Occipital lobe (tissue), 1 donor: ENCODE measurements at regions not wholly inside any gene's neighbourhood (a gene's known extent, or its start where the extent isn't known, plus 50 kb on each side); places are given as distances from the start of the nearest gene placed in this dataset.

Source experiments
- DNase-seq: peaks from one replicate; lab custom pipeline; 2025; lab: John Stamatoyannopoulos, UW

DNA sequence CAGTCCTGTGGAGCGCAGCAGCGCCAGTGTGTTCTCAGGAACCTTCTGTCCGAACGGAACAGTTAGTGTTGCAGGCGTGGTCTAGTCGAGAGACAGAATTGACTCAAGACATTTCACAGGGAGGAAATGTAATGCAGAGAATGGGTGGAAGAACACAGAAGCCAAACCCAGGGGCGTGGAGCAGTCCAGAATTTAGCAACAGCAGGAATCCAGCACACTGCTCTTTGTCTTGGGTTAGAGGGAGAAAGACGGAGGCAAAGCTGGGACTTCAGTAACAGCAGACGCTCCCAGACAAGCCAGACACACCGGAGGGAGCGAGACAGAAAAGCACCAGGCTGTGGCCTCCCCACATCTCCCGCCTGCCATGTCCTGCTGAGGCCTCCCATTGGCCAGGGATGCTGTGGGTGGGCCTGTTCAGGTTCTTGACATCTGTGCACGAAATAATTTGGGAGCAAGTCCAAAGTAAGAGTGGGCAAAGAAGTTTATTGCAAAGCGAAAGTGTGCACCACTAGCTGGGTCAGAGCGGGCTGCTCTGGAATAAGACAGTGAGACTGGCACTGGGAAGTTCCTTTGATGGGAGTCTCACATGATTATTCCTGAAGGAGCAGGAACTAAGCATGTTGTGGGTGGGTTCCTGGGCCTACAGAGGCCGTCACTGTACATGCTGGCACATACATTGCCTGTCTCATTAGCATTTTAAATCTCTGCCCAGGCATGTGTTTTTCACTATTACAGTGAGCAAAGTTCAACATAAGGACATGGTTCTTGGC, 339.3 kb upstream of the SFSWAP start:
- no peak for DNase-seq

DNA sequence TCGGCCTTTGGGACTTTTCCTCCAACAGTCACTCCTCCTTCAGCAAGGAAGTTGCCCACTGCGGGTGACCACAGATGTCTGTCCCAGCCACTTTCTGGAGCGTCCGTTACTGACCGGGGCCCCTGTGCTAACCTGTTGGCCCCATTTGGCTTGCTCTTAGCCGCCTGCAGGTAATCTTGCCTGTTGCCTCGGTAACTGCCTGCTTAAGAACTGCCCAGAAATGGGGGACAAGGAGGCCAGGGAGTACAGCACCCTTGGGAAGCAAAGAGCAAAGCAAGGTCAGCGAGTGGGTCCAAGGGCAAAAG, 338.8 kb upstream of the SFSWAP start:
- DNase-seq: no peak

DNA sequence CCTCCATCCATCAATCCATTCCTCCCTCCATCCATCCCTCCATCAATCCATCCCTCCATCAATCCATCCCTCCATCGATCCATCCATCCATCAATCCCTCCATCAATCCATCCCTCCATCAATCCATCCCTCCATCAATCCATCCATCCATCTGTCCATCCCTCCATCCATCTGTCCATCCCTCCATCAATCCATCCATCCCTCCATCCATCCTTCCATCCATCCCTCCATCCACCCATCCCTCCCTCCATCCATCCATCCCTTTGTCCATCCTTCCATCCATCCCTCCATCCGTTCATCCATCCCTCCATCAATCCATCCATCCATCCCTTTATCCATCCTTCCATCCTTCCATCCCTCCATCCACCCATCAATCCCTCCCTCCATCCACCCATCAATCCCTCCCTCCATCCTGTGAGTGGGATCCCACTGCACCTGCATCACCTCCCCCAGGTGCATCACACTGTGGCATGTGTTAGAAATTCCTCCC, 338.1 kb upstream of the SFSWAP start:
- no peak for DNase-seq

DNA sequence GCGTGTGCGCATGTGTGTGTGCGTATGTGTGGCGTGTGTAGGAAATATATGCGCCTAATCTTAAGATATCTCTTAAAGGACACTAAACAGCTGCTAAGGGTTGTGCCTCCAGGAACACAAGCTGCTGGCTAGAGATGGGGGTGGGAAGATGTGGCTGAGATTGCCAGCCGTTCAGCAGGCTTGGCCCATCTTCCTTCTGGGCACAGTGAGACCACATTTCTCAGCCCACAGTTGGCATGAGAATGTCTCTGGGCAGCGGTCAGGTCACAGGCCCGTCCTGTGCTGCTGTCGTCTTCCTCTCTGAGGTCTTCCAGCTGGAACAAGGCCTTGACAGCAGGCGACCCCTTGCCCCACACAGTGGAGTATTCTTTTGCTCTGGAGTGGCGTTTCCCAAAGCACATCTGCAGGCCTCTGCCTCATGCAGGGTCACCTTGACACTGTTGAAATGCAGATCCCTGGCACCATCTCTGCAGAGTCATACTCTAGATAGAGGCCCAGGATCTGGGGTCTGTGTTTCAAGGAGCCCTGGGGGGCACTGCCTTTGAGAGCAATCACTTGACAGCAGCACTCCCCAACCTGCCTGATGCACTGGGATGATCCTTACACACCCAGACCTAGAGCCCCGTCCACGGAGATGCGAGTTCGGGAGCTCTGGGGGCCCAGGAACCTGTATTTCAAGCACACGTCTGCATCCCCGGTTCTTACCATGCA, 335.5 kb upstream of the SFSWAP start:
- no peak for DNase-seq

DNA sequence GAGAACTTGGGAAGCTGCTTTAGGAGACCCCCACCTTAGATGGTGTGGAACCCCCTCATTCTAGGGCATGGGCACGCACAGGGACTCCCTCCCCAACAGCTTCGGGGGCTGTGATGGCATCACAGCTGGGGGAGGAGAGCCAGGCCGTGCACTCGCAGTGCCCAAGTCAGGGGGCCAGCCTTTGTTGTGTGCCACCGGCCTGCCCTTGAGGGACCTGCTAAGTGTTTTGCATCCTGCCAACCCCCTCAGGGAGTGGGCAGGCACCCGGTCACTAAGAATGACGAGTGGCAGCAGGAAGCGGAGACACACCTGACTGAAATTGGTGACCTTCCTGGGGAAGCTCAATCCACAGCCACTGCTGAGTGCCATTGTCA, 334.9 kb upstream of the SFSWAP start:
- no peak for DNase-seq

DNA sequence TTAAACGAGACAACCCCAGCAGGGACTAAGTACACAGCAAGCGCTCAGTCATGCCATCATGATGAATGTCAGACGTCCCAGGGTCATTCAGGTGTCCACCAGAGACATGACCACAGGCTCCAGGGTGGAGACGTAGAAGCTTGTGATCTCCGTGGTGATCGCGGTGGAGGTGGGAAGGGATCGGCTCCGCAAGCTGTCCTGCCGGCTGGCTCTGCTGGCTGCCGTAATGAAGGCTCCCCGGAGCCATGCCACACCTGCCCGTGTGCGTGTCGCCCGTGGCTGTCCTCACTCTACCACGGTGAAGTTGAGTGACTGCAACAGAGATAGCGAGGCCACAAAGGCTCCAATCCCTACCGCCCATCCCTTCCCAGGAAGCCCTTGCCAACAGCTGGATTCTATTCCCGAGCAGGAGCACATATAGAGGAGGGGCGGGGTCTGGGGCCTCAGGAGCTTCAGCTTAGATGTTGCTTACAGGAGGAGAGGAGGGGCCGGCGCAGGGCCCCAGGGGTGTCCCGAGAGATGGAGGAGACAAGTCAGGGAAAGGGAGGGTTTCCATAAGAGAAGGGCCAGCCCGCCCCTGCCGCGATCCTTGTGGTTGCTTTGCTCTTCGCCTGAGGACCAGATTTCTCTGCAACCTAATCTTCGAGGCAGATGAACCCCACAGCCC, 332.6 kb upstream of the SFSWAP start:
- no peak for DNase-seq

DNA sequence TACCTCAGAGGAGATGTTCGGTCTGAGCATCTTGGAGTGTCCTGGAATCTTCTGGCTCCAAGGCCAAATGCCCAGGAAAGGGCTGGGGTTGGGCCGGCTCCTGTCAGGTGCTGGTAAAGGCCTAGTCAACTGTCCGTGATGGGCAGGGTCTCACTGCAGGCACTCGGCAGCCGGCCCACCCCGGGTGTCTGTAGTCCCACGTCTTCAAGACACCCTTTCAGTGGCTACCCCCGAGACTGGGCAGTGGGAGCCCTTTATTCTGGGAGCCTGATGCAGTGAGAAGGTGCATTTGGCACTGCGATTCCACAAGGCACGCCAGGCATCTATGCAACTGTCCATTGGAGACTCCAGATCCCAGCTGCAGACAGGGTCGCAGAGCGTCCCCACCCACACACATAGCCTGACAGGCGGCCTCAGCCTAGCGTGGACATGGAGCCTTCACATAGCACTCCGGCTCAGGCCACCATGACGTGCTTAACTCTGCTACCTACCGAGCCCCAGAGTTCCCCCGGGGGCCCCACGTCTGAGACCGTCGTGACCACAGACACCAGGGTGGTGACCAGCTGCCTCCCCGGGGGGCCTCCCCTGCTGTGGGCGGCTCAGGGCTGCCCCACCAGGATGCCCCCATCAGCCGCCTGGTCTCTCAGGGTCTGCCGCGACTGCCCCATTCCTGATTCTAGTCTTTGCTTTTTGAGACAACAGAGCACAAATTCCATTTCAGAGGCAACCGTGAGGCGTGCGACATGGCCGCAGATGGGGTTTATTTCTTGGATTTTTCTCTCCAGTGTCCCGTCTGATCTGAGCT, 331.8 kb upstream of the SFSWAP start:
- DNase-seq: no peak

DNA sequence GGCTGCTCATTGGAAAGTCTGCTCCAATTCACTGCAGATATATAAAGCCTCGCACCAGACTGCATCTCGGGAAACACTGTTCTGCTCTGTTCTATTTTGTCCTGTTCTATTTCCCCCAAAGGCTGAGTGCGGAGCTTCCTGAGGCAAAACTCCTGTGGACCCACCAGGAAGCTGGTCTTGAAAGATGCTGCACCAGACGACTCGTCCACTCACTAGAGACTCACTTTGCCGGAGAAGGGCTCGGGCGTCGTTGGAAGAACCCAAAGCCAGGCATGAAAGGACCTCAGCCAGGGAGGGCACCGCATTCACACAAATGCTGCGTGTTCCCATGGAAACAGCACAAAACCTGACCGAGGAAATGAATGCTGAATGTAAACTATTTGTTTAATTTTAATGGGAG, 331.2 kb upstream of the SFSWAP start:
- DNase-seq: no peak

DNA sequence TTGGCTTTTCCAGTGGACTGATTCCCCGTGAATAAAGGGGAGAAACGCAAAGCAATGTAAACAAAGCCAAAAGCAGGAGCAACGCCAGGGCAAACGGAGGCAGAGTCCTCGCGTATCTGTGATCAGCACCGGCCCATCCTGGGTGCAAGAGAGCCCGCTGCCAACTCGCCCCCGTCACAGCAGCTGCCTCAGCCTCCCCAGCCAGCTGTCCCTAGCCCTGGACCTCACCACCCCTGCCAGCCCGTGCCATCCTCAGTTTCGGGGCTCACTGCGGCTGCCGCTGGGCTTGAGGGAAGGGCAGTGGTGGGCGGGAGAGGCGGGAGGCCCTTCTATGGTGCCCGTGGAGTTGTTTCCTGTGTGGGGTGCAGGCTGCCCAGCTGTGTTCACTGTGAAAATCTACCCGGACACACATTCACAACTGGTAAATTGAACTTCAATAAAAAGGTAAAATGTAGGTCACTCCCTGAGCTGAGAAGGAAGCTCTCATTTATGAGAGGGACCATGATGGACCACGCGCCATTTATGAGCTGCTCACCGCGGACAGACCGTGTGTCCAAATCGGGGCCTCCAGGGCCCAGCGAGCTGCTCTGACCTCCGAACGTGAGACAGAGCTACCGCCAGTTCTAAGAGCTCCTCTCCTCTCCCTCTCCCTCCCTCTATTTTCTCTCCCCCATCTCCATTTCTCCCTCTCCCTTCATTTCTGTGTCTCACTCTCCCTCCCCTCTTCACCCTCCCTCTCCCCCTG, 330.5 kb upstream of the SFSWAP start:
- DNase-seq: no peak

DNA sequence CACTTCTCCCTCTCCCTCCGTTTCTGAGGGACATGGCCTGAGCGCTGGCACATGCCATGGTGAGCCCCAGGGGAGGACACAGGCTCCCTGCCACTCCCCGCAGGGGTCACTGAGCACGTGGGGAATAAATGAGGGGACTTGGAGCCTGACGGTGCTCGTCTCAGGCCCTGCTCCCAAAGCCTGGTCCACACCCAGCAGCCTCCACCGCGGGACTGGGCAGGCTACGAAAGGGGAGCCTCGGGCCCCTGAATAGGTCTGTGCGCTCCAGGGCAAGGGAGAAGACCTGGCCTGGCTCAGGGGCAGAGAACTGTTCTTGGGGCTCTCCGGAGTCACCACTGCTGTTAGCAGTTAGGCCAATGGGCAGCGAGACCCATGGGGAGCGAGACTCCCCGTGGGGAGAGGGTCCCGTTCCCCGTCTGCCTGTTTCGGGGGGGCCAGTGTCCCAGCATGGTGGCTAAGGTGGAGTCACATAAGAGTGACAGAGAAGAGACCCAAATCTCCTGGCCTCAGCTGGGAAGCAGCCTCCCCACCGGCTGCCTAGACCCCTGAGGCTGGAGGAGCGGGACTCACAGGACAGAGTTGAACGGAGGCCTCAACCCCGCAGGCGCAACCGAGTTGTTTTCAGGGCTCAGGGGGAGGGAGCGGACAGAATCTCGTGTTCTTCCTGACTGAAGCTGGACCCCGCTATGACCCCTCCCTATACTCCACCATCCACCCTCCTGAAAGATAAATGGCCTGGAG, 329.8 kb upstream of the SFSWAP start:
- no peak for DNase-seq

DNA sequence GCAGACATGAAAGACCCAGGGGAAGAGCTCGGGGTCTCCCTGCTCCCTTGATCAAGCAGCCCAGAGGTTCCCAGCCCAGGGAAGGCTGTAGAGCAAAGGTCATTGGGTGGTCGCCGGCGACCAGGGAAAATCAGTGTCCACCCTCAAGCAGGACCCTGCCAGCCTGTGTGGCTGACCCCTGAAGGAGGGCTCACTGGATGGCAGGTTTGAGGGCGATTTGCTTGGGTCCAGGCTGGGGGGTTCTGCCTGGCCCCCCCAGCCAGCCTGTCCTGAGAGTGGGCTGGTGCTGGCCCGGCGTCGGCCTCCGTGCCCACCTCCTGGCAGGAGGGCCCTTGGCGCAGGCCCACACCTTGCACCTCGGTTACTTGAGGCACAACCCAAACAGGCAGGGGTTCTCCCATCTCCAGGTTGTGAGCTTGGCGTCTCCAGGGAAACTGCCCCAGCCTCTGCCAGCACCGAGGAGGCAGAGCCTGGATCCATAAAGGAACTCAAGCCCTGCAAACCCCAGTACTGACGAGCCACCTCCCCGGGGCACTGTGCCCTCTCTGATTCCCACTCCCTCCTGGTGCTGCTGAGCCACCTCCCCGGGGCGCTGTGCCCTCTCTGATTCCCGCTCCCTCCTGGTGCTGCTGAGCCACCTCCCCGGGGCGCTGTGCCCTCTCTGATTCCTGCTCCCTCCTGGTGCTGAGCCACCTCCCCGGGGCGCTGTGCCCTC, 329.0 kb upstream of the SFSWAP start:
- no peak for DNase-seq

DNA sequence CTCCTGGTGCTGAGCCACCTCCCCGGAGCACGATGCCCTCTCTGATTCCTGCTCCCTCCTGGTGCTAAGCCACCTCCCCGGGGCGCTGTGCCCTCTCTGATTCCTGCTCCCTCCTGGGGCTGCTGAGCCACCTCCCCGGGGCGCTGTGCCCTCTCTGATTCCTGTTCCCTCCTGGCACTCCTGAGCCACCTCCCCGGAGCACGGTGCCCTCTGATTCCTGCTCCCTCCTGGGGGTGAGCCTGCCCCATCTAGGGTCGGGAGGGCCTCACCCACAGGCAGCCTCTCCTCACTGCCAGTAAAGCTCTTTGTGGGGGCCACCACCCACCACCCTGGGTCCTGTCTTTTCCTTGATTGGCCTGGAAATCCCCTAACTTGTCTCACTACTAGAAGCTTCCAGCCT, 327.6 kb upstream of the SFSWAP start:
- DNase-seq: no peak

DNA sequence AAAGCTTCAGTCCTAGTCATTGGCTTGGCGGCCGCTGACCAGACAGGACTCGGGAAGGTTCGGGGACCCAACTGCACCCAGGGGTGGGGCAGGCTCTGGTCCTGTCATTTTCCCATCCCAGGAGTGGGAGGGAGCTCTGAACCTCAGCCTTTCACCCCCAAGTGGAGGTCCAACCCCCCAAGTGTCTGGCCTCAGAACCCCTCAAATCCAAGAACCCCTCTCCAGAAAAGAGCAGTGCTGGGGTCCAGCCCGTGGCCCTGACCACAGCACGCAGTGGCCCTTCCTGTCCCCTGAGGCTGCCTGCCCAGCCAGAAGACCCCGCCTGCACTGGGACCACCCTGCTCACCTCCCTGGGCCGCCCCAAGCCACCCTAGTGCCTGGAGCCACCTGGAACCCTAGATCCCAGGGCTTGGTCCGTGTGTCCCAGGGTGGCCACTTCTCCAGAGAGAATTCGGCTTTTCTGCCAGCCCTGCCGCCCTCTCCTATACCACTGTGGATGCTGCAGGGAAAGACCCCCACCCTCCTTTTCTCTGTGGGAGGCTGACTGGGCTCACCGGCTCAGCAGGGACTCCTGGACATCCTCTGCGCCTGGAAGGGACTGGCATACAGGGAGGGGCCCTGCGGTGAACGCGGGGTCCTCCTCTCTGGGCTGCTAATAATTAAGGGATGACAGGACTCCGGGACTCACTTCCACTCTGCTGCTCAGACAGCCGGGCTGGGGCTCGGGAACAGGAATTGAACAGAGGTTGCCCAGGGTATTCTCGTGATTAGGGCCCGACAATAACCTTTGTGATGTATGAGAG, 326.9 kb upstream of the SFSWAP start:
- DNase-seq: no peak

DNA sequence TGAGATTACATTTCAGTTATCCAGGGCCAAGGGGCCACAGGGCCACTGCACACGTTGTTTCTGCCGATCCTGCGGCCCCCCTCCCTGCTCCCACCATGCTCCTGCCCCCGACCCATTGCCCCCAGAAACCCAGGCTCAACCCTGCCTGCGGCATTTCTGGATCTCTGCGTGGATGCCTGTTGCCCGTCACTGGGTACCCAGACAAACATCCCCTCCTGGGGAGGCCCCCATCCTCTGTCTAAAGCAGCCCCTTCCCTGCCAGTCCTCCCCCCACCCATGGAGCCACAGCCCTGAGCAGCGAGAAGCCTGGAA, 326.4 kb upstream of the SFSWAP start:
- no peak for DNase-seq

DNA sequence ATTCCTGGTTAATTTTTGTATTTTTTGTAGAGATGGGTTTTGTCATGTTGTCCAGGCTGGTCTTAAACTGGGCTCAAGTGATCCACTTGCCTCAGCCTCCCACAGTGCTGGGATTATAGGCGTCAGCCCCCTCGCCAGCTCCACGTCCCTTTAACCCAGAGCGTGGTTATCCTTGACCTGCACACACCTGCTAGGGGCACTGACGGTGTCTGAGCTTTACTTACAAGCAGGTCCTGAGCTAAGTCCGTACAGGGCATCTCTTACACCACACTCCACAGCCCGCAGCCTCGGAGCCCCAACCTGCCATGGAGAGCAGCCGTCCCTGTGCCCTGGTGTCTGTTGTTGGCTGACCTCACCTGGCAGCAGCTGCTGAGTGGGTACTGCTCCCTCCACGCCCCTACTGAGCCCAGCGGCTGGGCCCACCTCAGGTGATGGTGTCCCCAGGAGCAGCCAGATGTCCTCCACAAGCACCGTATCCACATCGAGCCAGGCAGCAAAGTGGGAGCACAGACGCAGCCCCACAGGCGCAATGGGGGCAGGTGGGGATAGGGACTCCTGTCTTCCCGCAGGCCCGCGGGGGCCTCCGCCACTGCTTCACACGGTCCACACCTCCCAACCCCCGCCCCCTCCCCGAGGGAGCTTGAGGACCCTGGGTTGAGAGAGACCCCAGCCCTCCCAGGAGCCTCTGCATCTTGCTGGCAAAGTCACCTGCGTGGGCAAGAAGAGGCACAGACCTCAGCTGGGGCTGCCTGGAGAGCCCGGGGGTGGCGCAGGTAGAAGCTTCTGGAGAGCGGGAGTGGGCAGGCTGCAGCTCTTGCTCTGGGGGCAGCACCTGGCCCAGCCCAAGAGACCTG, 325.4 kb upstream of the SFSWAP start:
- no peak for DNase-seq

DNA sequence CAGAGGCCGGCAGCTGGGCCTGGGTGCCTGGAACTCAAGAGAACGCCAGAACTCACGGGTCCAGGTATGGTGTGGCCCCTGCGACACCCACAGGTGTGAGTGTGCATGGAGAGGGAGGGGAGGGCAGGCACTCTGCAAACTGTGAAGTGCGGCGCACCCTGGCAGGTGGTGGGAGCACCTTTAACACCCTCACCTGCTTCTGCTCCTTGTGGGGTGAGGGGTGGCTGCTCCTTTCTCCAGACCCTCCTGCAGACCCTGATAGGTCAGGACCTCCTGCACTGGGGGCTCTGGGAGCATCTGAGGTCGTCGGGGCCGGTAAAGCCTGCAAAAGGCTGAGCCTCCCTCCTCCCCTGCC, 324.7 kb upstream of the SFSWAP start:
- DNase-seq: no peak

DNA sequence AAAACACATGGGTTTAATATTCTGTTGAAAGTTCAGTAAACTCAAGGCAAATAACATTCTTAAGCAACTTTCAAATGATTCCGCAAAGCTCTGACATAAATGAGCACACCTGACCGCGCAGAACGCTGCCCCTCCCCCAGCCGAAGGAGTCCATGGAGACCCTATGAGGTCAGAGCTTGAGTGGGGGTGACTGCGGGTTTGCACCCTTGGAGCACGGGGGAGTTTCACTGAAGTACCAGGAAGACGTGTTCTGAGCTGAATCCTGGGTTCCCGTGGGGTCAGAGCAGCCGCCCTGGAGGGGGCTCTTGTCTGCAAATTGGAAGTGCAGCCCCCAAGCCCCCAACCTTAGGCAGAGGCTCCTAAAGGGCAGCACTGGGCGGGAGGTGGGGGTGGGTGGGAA, 324.1 kb upstream of the SFSWAP start:
- no peak for DNase-seq
